ENCODE measurements at regions not wholly inside any gene's neighbourhood (a gene's known extent, or its start where the extent isn't known, plus 50 kb on each side); places are given as distances from the start of the nearest gene placed in this dataset.
"Not testable (repeated sequence)": the region's sequence is repeated elsewhere in the genome, so short reads cannot be mapped to it uniquely, and the experiment has no call there.

DNA sequence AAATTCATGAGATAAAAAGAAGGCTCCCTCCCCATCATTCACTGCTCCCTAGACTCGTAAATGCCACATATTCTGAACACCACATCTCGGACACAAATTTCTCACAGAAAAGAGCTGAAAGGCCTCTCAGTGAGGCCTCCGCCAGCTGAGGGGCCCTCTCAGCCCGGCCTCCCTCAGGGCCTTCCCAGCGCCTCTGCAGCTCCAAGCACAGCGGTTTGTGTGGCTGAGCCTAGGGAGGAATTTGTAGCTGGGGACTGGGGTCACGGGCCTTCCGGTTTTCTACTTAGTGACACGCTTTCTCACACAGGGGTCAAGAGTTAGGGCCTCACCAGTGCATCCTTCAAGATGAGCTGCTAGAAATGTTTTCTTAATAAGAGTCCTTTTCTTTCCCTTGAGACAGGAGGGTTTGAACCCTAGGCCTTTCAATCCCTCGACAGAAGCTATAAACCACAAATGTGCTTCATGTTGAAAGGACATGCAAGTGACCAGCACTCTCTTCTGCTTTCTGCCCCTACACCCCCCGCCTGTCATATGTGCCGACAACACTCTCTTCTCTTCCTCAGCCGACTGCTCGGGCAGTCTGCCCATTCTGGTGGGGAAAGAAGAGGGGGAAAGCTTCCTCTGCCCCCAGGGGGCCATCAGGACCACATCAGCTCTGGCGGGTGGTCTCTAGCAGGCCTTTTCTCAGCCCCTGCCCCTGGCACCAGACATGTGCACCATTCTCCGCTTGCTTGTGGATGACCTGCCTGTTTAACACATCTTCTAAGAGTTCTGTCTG, 104.9 kb downstream of the CHIC2 start:
- no peak for DNase-seq

DNA sequence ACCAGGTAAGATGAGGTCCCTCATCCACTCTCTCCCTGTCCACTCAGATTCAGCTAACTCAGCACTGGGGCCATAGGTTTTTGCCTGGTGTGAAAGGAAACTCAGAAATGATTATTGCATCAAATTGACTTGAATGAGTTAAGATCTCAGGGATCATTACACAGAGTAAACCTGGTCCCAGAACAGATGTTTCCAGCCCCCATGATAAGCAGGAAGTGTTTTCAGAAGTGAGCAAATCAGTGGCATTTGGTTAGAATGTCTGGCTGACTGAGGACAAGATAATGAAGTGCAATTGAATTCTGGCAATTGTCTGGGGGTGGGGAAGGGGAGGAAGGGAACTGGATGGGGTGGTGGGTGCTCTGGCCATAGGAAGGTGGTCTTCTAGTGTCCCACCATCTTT, 108.0 kb downstream of the CHIC2 start:
- DNase-seq = no peak

DNA sequence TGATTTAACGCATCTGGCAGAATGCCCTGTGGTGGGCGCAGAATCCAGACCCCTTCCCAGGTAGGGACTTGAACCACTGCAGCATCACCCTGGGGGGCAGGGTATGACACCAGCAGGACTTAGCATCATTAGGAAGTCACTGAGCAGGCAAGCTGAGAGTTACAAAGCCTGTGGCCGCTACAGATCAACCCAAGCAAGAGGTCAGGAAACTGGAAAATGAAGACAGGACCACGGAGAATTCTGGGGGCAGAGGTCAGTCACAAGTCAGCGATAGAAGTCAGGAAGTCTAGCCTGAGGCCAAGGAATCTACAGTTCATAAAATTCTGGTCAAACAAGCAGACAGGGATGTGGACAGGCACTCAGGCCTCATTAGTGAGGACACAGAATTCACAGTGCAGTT, 108.4 kb downstream of the CHIC2 start:
- DNase-seq = no peak

DNA sequence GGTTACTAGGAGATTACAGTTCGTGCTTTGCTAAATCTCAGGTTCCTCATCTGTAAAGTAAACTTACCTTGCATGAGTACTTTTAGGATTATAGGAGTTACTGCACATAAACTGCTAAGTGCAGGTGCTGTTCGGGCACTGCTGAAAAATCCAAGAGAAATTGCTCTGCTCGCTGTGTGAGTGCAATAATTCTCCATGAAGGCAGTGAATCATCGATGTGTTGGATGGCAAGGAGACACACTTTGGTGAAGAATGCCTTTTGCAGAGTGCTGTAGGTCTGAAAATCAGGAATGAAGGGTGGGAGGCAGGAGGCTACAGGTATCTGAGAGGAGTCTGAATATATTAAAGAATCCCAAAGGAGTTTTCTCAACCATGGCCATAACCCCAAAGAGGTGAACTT, 113.0 kb downstream of the CHIC2 start:
- DNase-seq = no peak

DNA sequence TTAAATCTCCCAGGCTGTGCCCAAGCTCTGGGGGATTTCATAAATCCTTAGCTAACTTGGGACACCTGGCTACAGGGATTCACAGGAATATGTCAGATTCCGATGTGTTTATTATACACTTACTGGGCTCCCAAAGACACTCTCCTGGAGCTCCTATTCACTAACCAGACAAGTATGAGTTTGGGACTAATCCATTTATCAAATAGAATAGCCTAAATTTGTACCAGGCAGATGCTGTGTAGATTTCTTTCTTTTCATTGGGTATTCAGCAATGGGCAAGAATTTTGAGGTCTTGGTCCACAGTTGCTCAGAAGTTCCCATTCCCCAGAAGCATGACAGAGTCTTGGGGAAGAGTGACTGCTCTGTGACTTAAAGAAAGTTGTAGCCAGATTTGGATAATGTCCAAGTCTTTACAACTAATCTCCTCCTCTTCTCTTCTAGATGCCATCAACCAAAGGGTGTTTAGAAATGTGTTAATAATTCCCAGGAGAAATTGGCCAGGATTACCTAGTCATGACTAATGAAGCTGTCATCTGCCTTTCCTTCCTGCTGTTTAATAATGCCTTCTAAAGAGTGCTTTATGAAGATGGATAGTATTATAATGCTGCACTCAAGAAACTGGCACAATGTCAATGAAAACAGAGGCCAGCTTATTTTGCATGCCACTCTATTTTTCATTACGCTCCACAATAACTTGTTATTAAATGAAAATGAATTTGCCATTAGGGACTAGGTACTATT, 120.9 kb downstream of the CHIC2 start:
- peak; percentile 81 for DNase-seq

DNA sequence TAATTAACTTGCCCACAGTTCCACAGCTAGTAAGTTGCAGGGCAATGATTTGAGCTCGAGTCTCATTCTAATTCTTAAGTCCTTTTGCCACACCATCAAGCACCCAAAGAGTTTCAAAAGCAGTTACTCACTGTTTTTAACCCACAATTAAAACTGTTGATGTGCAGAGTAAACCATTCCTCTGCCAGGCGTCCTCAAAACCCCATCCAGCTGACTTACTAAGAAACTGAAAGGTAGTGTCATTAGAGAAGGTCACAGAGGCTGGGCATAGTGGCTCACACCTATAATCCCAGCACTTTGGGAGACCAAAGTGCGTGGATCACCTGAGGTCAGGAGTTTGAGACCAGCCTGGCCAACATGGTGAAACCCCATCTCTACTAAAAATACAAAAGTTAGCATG, 121.7 kb downstream of the CHIC2 start:
- DNase-seq = no peak

DNA sequence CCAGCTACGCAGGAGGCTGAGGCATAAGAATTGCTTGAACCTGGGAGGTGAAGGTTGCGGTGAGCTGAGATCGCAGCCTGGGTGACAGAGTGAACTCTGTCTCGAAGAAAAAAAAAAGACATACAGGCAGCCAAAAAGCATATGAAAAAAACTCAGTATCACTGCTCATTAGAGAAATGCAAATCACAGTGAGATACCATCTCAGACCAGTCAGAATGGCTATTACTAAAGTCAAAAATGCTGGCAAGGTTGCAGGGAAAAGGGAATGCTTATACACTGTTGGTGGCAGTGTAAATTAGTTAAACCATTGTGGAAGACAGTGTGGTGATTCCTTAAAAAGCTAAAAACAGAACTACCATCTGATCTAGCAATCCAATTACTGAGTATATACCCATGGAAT, 123.1 kb downstream of the CHIC2 start:
- no peak for DNase-seq

DNA sequence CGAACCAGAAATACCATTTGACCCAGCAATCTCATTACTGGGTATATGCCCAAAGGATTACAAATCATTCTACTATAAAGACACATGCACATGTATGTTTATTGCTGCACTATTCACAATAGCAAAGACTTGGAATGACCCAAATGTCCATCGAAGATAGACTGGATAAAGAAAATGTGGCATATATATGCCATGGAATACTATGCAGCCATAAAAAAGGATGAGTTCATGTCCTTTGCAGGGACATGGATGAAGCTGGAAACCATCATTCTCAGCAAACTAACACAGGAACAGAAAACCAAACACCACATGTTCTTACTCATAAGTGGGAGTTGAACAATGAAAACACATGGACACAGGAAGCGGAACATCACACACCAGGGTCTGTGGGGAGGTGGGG, 124.5 kb downstream of the CHIC2 start:
- DNase-seq = not testable (repeated sequence)

DNA sequence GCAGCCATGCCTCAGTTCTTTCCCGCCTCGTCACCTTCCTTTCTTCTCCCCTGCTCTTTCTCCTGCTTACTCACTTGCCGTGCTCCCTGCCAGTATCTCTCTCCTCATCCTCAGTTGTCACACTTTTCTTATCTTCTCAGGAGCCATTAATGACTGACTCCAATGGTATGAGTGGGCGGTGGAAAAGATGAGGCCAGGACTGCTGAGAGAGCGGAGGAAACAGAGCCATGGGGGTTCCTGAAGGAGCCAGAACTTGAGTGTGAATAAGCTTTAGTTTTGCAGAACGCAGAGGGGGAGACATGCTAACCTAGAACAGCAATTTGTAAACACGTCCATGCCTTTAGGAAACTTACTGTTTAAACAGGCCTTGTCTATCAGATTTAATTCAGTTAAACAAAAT, 126.5 kb downstream of the CHIC2 start:
- peak; percentile 15 for DNase-seq

DNA sequence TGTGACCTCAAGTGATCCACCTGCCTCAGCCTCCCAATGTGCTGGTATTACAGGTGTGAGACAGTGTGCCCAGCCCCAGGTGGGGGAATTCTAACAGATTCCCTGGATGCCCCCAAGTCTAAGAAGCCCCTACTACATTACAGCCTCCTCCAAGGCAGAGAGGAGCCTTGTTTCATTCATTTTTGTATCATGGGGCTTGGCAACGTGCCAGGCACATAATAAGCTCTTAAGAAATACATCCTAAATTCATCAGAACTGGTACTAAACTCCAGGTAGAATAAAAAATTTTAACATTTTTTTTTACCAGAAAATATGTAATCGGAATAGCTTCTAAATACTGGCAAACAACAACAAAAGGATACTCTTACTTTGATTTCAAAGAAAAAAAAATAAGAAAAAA, 127.1 kb downstream of the CHIC2 start:
- no peak for DNase-seq

DNA sequence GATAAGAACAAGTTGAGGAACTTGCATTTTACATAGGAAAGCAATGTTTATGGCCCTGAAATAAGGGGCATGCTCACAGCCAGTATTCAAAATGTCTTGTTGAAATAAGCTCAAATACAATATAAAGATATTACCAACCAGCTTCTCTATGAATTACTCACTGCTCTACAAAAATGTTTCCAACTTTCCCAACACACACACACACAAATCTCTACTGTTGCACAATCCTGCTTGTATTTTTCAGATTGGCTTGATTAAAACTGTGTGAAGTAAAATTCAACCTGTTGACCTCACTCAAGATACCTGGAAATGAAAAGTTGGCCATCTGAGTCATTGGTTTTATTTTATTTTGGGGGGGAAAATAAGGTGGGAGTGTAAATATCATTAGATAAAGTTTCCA, 128.6 kb downstream of the CHIC2 start:
- DNase-seq = peak; percentile 43

DNA sequence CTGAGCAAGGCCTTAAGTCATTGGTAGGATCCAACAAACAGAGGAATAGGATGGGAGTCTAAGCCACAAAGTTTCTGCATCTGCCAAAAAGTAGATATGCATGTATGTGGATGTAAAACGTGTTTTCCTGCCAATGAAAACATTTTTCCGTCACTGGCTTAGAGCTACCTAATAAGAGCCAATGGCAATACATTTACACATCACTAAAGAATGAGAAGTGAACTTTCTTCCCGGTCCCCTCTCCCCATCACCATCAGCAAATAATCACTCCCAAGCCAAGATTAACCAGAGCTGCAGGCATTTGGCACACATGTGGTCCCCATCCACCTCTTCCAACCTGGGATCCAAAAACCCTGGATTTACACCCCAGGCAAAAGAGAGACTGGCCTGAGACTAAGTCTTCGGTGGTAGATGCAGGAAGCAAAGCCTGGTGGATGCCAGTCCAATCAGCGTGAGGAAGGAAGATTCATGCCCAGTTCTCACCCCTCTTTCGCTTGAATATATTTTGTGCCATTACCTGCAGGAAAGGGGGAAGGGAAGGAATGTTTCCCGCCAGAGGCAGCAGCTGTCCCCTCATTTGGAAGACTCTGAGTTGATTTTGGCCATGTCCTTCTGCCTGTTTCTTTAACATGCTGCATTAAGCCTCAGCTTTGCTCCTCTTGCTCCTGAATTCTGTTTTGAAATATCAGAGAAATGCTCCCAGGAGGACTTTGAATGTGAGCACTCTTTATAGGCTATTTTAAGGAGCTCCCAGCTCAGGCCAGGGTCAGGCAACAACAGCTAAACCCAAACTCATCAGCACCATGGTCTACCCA, 131.4 kb downstream of the CHIC2 start:
- DNase-seq = no peak

DNA sequence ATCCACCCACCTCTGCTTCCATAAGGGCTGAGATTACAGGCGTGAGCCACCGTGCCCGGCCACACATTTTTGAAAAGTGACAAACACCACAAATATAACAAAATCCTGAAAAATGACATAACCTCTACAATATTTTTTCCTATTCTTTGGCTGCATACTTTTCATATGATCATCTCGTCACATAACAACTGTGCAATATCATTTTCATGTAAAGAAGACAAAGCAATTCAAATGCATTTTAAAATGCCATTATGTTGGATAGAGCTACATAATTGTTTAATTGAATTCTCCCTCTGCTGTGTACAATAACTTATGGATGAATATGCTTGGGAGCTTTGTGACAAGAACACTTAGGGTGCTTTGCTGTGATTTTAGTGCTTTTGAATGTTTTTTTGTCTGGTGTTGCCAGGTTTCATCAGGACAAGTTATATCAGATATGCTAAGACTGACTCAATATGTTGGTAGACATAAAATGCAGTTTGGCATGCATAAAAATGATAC, 132.9 kb downstream of the CHIC2 start:
- no peak for DNase-seq

DNA sequence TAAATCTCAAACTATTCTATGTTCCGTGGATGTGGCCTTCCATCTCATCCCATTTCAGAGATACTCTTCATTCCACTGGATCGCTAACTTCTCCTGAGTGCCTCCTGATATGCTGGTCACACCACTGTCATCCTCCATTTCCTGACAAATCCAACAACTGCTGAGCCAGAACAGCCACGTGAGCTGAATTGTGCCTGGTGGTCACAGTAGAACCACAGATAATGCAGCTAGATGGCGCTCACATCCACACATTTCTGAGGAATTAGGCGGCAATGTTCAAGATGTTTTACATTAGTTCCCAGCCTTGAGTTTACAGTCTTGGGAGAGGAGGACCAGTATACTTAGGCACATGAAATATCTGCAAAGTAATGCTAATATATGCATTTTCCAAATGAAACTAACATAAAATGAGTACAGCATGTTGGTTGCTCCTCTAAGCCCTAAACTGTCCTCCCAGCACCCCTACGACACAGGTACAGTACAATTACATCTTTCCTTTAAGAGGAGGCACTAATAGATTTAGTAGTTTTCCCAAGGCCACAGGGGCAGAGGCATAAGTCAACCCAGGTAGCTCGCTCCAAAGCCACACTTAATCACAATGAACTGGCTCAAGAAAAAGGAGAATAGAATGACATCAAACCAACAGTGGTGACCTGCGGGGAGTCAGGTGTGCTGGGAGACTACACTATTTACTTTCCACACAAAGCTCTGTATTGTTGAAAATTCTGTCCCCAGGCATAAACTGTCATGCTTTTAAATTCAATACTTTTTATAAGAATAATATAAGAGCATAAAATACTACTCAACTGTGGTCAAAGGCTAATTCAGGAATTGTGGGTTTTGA, 134.2 kb downstream of the CHIC2 start:
- DNase-seq = peak; percentile 74

DNA sequence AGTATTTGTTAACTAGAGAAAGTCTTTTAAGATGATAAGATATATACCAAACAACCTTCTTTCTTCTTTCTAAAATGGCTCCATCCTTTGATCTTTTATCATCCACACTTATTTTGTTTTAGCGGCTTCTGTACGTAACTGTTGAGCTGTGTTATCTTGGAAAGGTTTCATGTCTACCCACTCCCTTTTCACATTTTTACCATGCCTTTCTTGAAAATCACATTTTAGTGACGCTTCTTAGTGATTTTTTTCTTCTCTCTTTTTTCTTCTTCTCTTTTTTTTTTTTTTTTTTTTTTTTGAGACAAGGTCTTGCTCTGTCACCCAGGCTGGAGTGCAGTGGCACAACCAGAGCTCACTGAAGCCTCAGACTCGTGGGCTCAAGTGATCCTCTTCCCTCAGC, 135.1 kb downstream of the CHIC2 start:
- no peak for DNase-seq

DNA sequence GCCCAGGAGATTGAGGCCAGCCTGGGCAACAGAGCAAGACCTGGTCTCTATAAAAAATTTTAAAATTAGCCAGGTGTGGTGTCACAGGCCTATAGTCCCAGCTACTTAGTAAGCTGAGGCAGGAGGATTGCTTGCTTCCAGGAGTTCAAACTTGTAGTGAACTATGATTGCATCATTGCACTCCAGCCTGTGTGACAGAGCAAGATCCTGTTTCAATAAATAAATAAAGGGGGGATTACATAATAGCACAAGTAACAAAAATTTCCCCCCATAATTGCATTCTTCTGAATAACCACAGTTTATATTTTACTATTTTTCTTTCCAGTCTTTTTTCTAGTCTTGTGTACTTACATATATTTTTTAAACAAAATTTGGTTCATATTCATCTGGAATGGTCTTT, 135.6 kb downstream of the CHIC2 start:
- peak; percentile 61 for DNase-seq

DNA sequence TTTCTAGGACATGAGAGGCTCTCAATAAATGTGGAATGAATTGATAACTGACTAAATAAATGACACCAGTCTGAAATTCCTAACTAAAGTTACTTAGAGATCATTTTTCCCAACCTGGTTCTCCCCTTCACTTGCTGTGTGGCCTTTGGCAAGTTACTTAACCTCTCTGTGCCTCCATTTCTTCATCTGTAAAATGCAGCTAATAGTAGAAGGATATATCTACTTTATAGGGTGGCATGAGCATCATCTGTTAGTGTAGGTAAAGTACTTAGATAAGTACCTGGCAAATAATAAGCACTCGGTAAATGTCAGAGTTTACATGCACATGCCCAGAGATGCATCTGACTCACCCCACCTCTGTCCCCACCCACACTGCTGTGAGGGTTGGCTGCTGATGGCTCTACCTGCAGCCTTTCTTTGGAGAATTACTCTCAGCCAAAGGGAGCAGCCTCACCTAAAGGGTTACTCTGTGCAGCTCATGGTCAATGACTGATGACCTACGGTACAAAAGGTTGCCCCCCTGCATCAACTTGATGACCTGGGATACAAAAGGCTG, 139.3 kb downstream of the CHIC2 start:
- DNase-seq = no peak

DNA sequence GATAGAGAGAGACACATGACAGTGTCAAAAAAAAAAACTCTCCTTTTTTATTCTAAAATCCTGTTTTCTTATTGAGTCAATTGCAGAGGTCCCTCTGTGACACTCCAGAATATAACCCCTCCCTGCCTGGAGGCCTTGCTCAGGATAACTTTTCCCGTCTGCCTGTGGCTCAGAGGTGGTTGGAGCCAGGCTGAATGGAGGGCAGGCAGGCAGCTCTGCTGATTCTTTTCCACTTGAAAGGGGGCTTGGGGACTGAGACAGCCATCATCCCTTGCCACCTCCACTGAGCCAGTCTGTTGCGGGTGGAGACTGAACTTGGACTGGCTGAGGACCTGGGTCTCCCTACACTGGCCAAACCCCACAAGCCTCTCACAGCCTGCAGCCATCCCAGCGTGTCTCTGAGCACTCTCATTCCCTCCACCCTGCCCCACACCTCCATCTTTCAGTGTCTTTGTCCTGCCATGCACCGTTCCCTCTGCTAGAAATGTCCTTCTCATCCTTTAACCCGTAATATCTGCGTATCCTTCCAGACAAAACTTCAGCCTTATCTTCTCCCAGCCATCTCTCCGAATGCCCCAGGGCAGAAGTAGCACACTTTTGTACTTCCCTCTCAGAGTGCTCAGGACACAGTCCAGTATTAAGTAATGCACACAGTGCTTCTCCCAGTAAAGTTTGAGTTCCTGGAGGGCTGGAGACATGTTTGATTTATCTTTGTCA, 139.9 kb downstream of the CHIC2 start:
- DNase-seq = no peak

DNA sequence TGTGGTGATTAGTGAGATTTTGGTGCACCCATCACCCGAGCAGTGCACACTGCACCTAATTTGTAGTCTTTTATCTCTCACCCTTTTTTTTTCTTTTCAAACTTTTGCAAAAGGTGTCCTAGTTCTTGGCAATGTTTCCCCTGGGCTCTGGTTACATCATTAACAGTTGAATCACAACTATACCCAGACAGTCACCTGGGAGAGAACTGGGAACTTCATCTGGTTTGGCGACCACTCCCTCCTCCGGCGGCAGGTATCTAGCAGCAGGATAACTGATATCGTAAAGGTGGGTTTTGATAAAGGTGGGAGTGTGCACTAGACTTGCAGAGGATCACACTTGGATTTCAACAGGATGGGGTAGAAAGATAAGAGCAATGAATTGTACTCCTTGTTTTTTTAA, 140.5 kb downstream of the CHIC2 start:
- DNase-seq = no peak

DNA sequence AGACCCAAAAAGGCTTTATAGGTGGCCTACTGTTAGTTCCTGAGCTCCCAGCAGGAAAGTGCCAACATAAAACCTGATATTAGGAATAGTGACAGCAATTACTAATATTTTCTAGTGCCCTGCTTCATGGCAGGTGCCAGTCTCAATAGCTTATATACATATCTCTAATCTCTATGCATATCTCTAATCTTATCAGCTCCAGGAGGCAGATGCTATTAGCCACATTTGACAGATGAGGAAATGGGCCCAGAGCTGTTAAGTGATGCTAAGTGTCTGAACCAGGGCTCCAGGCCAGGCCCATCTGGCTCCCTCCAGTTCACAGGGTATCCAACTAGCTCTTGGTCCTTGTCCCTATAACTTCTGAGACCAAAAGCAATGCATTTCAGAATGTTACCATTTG, 142.5 kb downstream of the CHIC2 start:
- no peak for DNase-seq

DNA sequence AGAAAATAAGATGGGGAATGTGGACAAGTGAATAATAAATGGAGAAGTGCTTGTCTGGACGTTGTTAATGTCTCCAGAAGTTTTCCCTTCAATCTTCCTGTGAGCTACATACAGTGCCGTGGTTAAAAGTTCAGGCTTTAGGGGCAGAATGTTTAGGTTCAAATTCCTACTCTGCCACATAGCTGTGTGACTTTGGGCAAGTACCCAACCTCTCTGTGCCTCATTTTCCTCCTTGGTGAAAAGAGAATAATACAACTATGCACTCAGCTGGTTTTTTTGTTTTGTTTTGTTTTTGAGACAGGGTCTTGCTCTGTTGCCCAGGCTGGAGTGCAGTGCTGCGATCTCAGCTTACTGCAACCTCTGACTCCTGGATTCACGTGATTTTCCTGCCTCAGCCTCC, 143.5 kb downstream of the CHIC2 start:
- no peak for DNase-seq

DNA sequence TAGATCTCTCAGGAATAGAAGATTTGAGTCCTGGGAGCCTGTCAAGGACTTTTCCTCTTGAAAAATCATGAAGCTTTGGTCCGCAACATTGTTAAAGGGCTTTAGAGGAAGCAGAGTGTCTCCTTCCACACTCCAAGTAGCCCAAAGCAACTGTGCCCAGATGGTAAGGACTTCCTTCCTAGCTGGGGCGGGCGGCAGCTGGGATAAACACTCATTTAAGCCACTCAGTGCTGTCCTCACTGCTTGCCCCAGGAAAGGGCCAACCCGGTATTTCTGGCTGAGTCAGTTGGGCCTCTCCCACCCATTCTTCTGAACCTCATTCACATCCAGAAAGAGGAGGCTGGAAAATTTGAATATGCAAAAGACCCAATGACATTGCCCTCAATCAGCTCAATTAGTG, 144.3 kb downstream of the CHIC2 start:
- no peak for DNase-seq

Measured in HCEC 1CT (cell line).